HG03342 (cell line): ENCODE measurements at regions not wholly inside any gene's neighbourhood (a gene's known extent, or its start where the extent isn't known, plus 50 kb on each side); places are given as distances from the start of the nearest gene placed in this dataset.

Experiments used
- ATAC-seq: cut with Tn5 transposase; IDR thresholded peaks from one replicate; pipeline ENCODE4 v1.9.1; 2021; ENCODE audit warnings: mild to moderate bottlenecking, moderate library complexity; ENCODE audit not compliant: unreplicated experiment

DNA sequence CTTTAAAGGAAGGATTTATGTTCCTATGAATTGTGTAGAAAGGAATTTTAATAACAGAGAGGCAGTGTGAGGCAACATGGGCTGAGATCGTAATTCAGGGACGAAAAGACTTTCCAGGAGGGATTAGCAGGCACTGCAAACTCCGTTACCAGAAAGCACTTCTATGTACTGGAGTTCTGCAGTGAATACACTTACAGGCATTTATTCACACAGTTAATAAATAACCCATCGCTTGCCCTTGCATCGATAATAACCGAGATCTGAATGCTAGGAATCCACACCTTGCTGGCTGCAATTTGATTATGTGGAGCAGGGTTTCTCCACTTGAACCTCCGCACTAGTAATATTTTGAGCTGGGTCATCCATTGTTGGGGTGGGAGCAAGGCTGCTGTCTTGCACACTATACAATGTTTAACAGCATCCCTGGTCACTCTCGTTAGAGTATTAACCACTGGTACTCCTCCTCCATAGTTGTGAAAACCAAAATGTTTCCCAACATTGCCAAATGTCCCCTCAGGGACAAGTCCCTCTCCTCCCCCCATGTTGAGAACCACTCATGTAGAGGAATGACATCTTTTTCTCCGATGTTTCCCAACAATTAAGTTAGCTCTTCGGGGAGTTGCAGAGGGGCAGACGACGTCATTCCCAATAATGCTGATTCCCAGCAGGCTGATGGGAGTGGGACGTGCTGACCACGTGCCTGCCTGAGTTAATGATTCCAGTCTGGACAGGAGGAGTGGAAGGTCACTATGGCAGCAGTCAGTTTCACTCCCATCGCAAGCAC lies 99.5 kb downstream of the SNX19 start:
- no peak for ATAC-seq

GRCh38 chr11:130817330-130817944 lies 98.8 kb downstream of the SNX19 start:
- ATAC-seq = no peak

GRCh38 chr11:130819625-130820024 lies 96.7 kb downstream of the SNX19 start:
- ATAC-seq = no peak
